AG20443 (cell line): ENCODE measurements at regions not wholly inside any gene's neighbourhood (a gene's known extent, or its start where the extent isn't known, plus 50 kb on each side); places are given as distances from the start of the nearest gene placed in this dataset.
A peak's percentile ranks its signal among the peaks of the same experiment; 100 is the strongest.

Experiments used
- DNase-seq: peaks from one replicate; pipeline ENCODE4 v3.0.0; 2012; ENCODE audit warnings: low spot score, mixed read lengths

- DNase-seq = no peak
Measured at GRCh38 chr4:185924458-185925044, 112.6 kb upstream of the SORBS2 start.

GRCh38 chr4:185925910-185926360, 113.9 kb upstream of the SORBS2 start:
- no peak for DNase-seq

- DNase-seq = no peak
Measured at GRCh38 chr4:185931375-185931774, 119.4 kb upstream of the SORBS2 start.

GRCh38 chr4:185931986-185932385, 120.0 kb upstream of the SORBS2 start:
- no peak for DNase-seq

- peak; percentile 55 for DNase-seq
Measured at GRCh38 chr4:185932491-185932890, 120.5 kb upstream of the SORBS2 start.

GRCh38 chr4:185933078-185933581, 121.1 kb upstream of the SORBS2 start:
- peak; percentile 79 for DNase-seq

GRCh38 chr4:185936650-185937376, 124.8 kb upstream of the SORBS2 start:
- DNase-seq = no peak

GRCh38 chr4:185938654-185939053, 126.7 kb upstream of the SORBS2 start:
- no peak for DNase-seq

GRCh38 chr4:185941461-185941860, 127.5 kb upstream of the TLR3 start:
- DNase-seq = no peak

- DNase-seq = no peak
Measured at GRCh38 chr4:185945252-185945651, 123.7 kb upstream of the TLR3 start.

- DNase-seq = no peak
Measured at GRCh38 chr4:185945906-185946305, 123.0 kb upstream of the TLR3 start.

- DNase-seq = no peak
Measured at GRCh38 chr4:185950891-185951290, 118.1 kb upstream of the TLR3 start.

GRCh38 chr4:185955151-185955770, 113.7 kb upstream of the TLR3 start:
- no peak for DNase-seq

GRCh38 chr4:185955826-185956543, 113.0 kb upstream of the TLR3 start:
- DNase-seq = no peak

- no peak for DNase-seq
Measured at GRCh38 chr4:185956544-185956940, 112.4 kb upstream of the TLR3 start.

GRCh38 chr4:185958094-185958747, 110.7 kb upstream of the TLR3 start:
- DNase-seq = no peak

GRCh38 chr4:185965426-185966384, 103.3 kb upstream of the TLR3 start:
- no peak for DNase-seq

GRCh38 chr4:185966549-185966948, 102.4 kb upstream of the TLR3 start:
- DNase-seq = no peak

GRCh38 chr4:185966997-185967775, 101.8 kb upstream of the TLR3 start:
- peak; percentile 29 for DNase-seq

- DNase-seq = no peak
Measured at GRCh38 chr4:185969657-185970056, 99.3 kb upstream of the TLR3 start.
